GM10248 (cell line): ENCODE measurements at regions not wholly inside any gene's neighbourhood (a gene's known extent, or its start where the extent isn't known, plus 50 kb on each side); places are given as distances from the start of the nearest gene placed in this dataset.
"Not testable (repeated sequence)": the region's sequence is repeated elsewhere in the genome, so short reads cannot be mapped to it uniquely, and the experiment has no call there.

Source experiments
- CTCF ChIA-PET: fragments of 300-600 bp; sonication (Branson Sonifier 250); formaldehyde crosslinking; extraction: SDS; loops from one replicate; lab custom pipeline; 2021; ENCODE audit warnings: antibody characterized with exemption; lab: Yijun Ruan, JAX
- POLR2A ChIA-PET: fragments of 350-650 bp; sonication (Branson Sonifier 250); formaldehyde crosslinking; extraction: SDS; loops from one replicate; lab custom pipeline; 2020; ENCODE audit warnings: antibody characterized with exemption; lab: Yijun Ruan, JAX
- DNase-seq: peaks from one replicate; pipeline ENCODE4 v3.0.0; 2012; ENCODE audit errors: extremely low spot score
- CTCF ChIP-seq: IDR thresholded peaks from 2 replicates; pipeline ENCODE4 v1.5.1; 2012; ENCODE audit warnings: mild to moderate bottlenecking, low read depth; ENCODE audit errors: extremely low read depth, missing control alignments, control extremely low read depth

GRCh38 chr3:157916672-157917071, 189.5 kb downstream of the SHOX2 start:
- DNase-seq = no peak
- CTCF ChIA-PET = interaction anchor here (2.4 kb wide), 1 partner anchor 14 kb away, joined by 5 read pairs; no protein-coding TSS in a partner anchor
- POLR2A ChIA-PET = no interaction called here
- no peak for TF ChIP-seq CTCF

DNA sequence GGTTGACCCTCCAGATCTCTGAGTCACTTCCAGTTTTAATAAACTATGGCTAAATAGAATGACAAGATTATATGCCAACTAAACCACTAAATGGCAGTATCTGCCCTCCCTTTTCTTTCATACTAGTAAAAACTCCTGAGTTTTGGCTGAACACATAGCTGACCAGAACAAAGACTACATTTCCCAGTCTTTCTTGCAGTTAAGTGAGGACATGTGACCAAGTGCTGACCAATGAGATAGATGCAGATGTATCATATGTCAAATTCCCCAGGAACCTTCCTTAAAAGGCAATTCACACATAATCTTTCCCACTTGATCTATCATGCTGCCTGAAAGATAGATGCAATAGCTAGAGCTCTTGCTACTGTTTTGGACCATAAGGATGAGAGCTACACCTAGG, 191.3 kb downstream of the SHOX2 start:
- TF ChIP-seq CTCF = no peak

GRCh38 chr3:157913741-157914150, 192.5 kb downstream of the SHOX2 start:
- ChIA-PET POLR2A (no interaction called here), CTCF (interaction anchor here (1.0 to 1.4 kb wide), 2 partner anchors 9 to 12 kb away, joined by 3 to 5 read pairs; no protein-coding TSS in a partner anchor)
- no peak for DNase-seq
- TF ChIP-seq CTCF = no peak

More for the DNA sequence above, 191.3 kb downstream of the SHOX2 start:
- POLR2A ChIA-PET = no interaction called here
- no peak for DNase-seq
- CTCF ChIA-PET = interaction anchor here (1.0 to 2.4 kb wide), 3 partner anchors 8 to 16 kb away, joined by 3 to 5 read pairs (median 5); no protein-coding TSS in a partner anchor

GRCh38 chr3:157912514-157913451, 193.4 kb downstream of the SHOX2 start:
- ChIA-PET POLR2A (no interaction called here), CTCF (interaction anchor here (0.9 kb wide), 1 partner anchor 39 kb away, joined by 3 read pairs; no protein-coding TSS in a partner anchor)
- no peak for DNase-seq
- no peak for TF ChIP-seq CTCF

DNA sequence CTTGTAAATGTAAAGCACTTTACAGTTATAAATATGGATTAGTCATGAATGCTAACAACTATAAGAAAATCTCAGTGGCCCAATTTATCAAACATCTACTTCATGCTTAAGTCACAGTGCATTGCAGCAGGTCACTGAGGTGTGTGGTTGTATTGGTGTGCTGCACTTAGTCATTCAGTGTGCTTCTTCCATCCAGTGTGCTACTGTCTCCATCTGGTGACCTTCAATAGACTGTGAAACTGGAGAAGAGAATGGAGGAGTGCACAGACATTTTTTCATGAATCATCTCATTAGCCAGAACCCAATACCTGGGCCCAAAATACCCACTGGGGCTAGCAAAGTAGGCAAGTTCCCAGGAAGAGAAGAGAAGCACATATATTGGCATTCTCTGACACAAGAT, 199.6 kb downstream of the SHOX2 start:
- no peak for DNase-seq
- POLR2A ChIA-PET = no interaction called here
- TF ChIP-seq CTCF = no peak
- CTCF ChIA-PET = no interaction called here

GRCh38 chr3:157905885-157906284, 200.3 kb downstream of the SHOX2 start:
- no peak for DNase-seq
- ChIA-PET CTCF (no interaction called here), POLR2A (no interaction called here)
- no peak for TF ChIP-seq CTCF

DNA sequence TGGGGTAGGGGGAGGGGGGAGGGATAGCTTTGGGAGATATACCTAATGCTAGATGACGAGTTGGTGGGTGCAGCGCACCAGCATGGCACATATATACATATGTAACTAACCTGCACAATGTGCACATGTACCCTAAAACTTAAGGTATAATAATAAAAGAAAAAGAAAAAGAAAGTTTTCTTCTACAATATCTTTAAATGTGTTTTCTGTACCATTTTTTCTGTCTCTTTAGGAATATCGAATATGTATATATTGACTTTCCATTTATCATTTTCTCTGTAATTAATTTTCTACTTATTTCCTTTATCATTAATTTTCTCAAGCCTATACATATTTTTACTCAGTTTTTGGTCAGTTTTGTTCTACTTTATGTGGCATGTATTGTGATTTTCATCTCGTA, 203.5 kb downstream of the SHOX2 start:
- CTCF ChIA-PET, POLR2A ChIA-PET, DNase-seq: not testable (repeated sequence)
